HEK293T (cell line): ENCODE measurements at regions not wholly inside any gene's neighbourhood (a gene's known extent, or its start where the extent isn't known, plus 50 kb on each side); places are given as distances from the start of the nearest gene placed in this dataset.

Source experiments
- CTCF ChIA-PET: fragments of 350-600 bp; formaldehyde crosslinking; extraction: SDS; loops from one replicate; lab custom pipeline; 2021; ENCODE audit warnings: antibody characterized with exemption, inconsistent platforms; lab: Yijun Ruan, JAX
- POLR2A ChIA-PET: fragments of 350-600 bp; formaldehyde crosslinking; extraction: SDS; loops from one replicate; lab custom pipeline; 2020; ENCODE audit warnings: antibody characterized with exemption, inconsistent platforms; lab: Yijun Ruan, JAX
- DNase-seq: peaks from one replicate; pipeline ENCODE4 v3.0.0; 2012; ENCODE audit warnings: mixed read lengths; ENCODE audit errors: extremely low spot score
- ARNT ChIP-seq: fragments of 450-650 bp; IDR thresholded peaks from 2 replicates; pipeline ENCODE4 v1.6.1; 2017; ENCODE audit warnings: mild to moderate bottlenecking
- BHLHE40 ChIP-seq: fragments of 450-650 bp; IDR thresholded peaks from 2 replicates; pipeline ENCODE4 v1.6.1; 2016; ENCODE audit warnings: mild to moderate bottlenecking, moderate library complexity, borderline replicate concordance
- CTBP1 ChIP-seq: fragments of 450-650 bp; IDR thresholded peaks from 2 replicates; pipeline ENCODE4 v1.6.1; 2016; ENCODE audit warnings: borderline replicate concordance
- ELF4 ChIP-seq: fragments of 450-650 bp; IDR thresholded peaks from 2 replicates; pipeline ENCODE4 v1.6.1; 2017; ENCODE audit warnings: antibody characterized with exemption
- FOXA1 ChIP-seq: fragments of 450-650 bp; IDR thresholded peaks from 2 replicates; pipeline ENCODE4 v1.6.1; 2016; ENCODE audit warnings: mild to moderate bottlenecking
- FOXK2 ChIP-seq: fragments of 450-650 bp; IDR thresholded peaks from 2 replicates; pipeline ENCODE4 v1.6.1; 2016; ENCODE audit warnings: mild to moderate bottlenecking
- FOXM1 ChIP-seq: fragments of 450-650 bp; IDR thresholded peaks from 2 replicates; pipeline ENCODE4 v1.6.1; 2017; ENCODE audit warnings: mild to moderate bottlenecking, borderline replicate concordance
- HDGF ChIP-seq: fragments of 450-650 bp; IDR thresholded peaks from 2 replicates; pipeline ENCODE4 v1.6.1; 2017; ENCODE audit warnings: antibody characterized with exemption, borderline replicate concordance
- L3MBTL2 ChIP-seq: fragments of 450-650 bp; conservative IDR thresholded peaks from 2 replicates; pipeline ENCODE4 v1.6.1; 2016; ENCODE audit warnings: mild to moderate bottlenecking
- LEF1 ChIP-seq: fragments of 450-650 bp; IDR thresholded peaks from 2 replicates; pipeline ENCODE4 v1.6.1; 2017; ENCODE audit warnings: mild to moderate bottlenecking, borderline replicate concordance
- NFRKB ChIP-seq: fragments of 450-650 bp; IDR thresholded peaks from 2 replicates; pipeline ENCODE4 v1.6.1; 2016; ENCODE audit warnings: mild to moderate bottlenecking, moderate library complexity
- PKNOX1 ChIP-seq: fragments of 450-650 bp; IDR thresholded peaks from 2 replicates; pipeline ENCODE4 v1.6.1; 2016
- SP1 ChIP-seq: fragments of 450-650 bp; IDR thresholded peaks from 2 replicates; pipeline ENCODE4 v1.6.1; 2017
- SUZ12 ChIP-seq: fragments of 450-650 bp; IDR thresholded peaks from 2 replicates; pipeline ENCODE4 v1.6.1; 2016; ENCODE audit warnings: mild to moderate bottlenecking
- TARDBP ChIP-seq: fragments of 450-650 bp; IDR thresholded peaks from 2 replicates; pipeline ENCODE4 v1.6.1; 2016
- ZNF384 ChIP-seq: fragments of 450-650 bp; IDR thresholded peaks from 2 replicates; pipeline ENCODE4 v1.6.1; 2016

GRCh38 chr5:174518512-174518911 is 205.9 kb upstream of the MSX2 start:
- TF ChIP-seq SP1 (no peak), FOXK2 (no peak), NFRKB (no peak), FOXM1 (no peak), LEF1 (no peak), ARNT (no peak), HDGF (no peak), ELF4 (no peak), SUZ12 (no peak), CTBP1 (no peak), PKNOX1 (no peak)
- ChIA-PET POLR2A (no interaction called here), CTCF (no interaction called here)
- DNase-seq, result no peak

DNA sequence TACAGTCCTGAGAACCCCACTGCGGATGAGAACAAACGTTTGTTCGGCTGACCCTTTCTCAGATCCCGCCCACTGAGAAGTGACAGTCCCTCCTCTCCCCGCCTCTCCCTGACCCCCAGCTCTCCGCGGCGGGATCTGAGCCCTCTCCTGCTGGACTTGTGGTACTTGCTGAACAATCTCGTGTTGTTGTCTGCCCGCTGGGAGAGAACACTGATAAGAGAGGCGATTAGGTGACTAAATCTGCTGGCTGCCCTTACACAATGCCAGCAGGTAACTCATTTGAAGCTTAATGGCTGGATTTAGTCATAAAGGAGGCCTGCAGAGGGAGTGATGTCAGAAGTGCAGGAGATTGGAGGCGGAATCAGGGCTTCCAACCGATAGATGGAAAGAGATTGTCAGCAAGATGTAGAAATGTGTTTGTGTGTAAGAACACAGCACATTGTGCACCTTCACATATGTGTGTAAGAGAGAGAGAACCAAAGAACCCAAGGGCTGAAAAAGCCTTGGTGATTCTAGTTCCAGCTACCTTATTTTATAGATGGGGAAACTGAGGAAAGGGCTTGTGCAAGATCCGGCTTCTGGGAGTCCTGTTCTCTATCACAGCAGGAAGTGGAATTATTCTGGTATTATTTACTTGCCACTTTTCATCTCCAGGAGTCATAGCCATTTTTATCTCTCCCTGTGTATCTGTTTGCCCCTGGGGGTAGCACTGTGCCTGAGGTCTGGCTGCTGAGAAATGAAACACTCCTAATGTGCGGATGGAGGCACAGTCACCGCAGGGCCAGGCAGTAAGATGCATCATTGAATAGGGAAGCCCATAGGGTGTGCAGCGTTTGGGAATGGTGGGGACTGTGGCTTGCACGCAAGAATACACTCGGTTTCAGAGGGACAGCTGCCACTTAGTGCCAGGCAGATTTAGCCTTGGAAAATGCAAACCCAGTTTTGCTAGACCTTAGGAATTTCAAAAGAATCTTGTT is 203.7 kb upstream of the MSX2 start:
- POLR2A ChIA-PET, result interaction anchor here (0.5 to 0.8 kb wide), 2 partner anchors 9 to 297 kb away, joined by 3 read pairs; no protein-coding TSS in a partner anchor
- CTCF ChIA-PET, result interaction anchor here (0.6 to 1.1 kb wide), 4 partner anchors 25 to 257 kb away, joined by 3 to 4 read pairs (median 3); no protein-coding TSS in a partner anchor
- peak; percentile 8; the same call in 1 of the 2 replicates for TF ChIP-seq PKNOX1
- TF ChIP-seq L3MBTL2, result 0 out of 2 replicates have a peak, but pooled peaks have one; percentile 14
- TF ChIP-seq HDGF, result no peak
- peak; percentile 66; the same call in 1 of the 2 replicates for TF ChIP-seq CTBP1
- DNase-seq, result peak; percentile 56

DNA sequence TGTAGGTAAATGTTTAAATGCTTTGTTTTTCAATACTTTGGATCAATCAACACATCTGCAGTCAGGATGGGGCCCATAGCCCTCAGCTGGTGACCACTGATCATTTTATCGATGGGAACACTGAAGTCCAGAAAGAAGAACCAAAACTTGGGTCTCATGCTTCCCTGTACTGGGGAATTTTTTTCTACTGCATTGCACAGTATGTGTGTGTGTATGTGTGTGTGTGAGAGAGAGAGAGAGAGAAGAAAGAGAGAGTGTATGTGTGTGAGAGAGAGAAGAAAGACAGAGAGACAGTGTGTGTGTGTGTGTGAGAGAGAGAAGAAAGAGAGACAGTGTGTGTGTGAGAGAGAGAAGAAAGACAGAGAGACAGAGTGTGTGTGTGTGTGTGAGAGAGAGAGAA is 202.9 kb upstream of the MSX2 start:
- ChIA-PET CTCF (interaction anchor here (0.6 kb wide), 1 partner anchor 209 kb away, joined by 3 read pairs; no protein-coding TSS in a partner anchor), POLR2A (no interaction called here)
- DNase-seq, result no peak
- no peak for TF ChIP-seq ARNT
- no peak for TF ChIP-seq FOXA1
- TF ChIP-seq LEF1, result no peak
- no peak for TF ChIP-seq FOXK2
- no peak for TF ChIP-seq ELF4
- TF ChIP-seq SUZ12, result no peak
- no peak for TF ChIP-seq PKNOX1
- TF ChIP-seq ZNF384, result no peak
- no peak for TF ChIP-seq BHLHE40
- TF ChIP-seq SP1, result no peak
- no peak for TF ChIP-seq L3MBTL2
- TF ChIP-seq FOXM1, result no peak
- no peak for TF ChIP-seq HDGF
- no peak for TF ChIP-seq NFRKB
- no peak for TF ChIP-seq TARDBP
- TF ChIP-seq CTBP1, result no peak

GRCh38 chr5:174522480-174523260 is 201.7 kb upstream of the MSX2 start:
- TF ChIP-seq TARDBP, result no peak
- TF ChIP-seq ZNF384, result no peak
- TF ChIP-seq NFRKB, result no peak
- TF ChIP-seq HDGF, result no peak
- no peak for TF ChIP-seq FOXM1
- TF ChIP-seq PKNOX1, result no peak
- no peak for TF ChIP-seq SUZ12
- no peak for TF ChIP-seq FOXK2
- no peak for TF ChIP-seq FOXA1
- ChIA-PET CTCF (interaction anchor here (0.6 to 3.0 kb wide), 5 partner anchors 14 to 686 kb away, joined by 3 to 14 read pairs (median 5); no protein-coding TSS in a partner anchor), POLR2A (no interaction called here)
- DNase-seq, result no peak
